ENCODE measurements at regions not wholly inside any gene's neighbourhood (a gene's known extent, or its start where the extent isn't known, plus 50 kb on each side); places are given as distances from the start of the nearest gene placed in this dataset.

DNA sequence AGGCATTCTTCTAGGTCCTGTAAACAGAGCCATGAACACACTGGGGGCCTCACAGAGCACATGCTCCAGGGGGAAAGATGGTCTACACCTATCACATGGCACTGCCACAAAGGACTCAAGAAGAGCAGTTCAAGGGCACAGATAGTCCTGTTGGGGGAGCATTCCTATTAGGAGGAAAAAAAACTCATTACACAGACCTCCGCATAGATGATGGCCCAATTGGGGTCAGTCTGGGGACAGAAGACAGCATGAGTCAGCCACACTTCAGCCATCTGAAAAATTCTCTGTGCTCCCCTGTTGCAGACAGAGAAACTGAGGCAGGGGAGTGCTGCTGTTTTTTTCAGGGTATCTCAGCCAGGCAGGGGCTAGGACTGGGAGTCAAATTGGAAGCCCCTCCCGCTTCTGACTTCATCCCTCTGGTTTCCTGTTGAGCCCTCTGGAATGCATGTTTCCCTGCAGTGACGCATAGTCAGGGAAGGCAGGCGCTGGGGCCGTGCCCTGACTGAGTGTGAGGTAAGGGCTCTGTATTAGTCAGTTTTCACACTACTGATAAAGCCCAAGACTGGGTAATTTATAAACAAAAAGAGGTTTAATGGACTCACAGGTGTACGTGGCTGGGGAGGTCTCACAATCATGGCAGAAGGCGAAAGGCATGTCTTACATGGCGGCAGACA is 67.9 kb downstream of the RHOB start:
- WGBS, 2 experiments (ENCODE audit: extremely low coverage in 1 of 2, insufficient coverage in 1 of 2, insufficient read length in 1 of 2, insufficient replicate concordance in 2 of 2, low coverage in 1 of 2, low lambda C conversion rate in 2 of 2, missing lambda C conversion rate in 1 of 2), result 82% methylated on average over 8 of the region's 8 CpGs; no CpG with 5 or more reads in 1 of the 2 experiments
- H3K4ac ChIP-seq (replicated peaks; ENCODE audit: insufficient read length, low read depth, low read length), result no peak overlapping the region
- no peak overlapping the region for H2BK15ac ChIP-seq (ENCODE audit: low read length)
- DNase-seq (ENCODE audit: low read depth in 1 of 2, low spot score in 2 of 2), result no peak
- no peak overlapping the region for H2BK120ac ChIP-seq (replicated peaks; ENCODE audit: low read depth, low read length)
- no peak overlapping the region for H3K56ac ChIP-seq (replicated peaks; ENCODE audit: insufficient read length, low read depth, low read length)
- no peak overlapping the region for H2BK20ac ChIP-seq (ENCODE audit: low read length)
- H3K79me2 ChIP-seq (ENCODE audit: control insufficient read depth in 1 of 2, insufficient read depth in 2 of 2, low read length in 2 of 2), result no peaks in the 10 kb centered on the region
- peaks cover 0 to 1% (median 0%) of the 10 kb centered on the region in 4 experiments; a peak in 1 of 7 replicates for H3K4me1 ChIP-seq (replicated peaks in 1 of 4; ENCODE audit: control insufficient read depth in 3 of 4, insufficient read depth in 4 of 4, low read length in 3 of 4)
- no peak overlapping the region for H3K4me3 ChIP-seq (ENCODE audit: extremely low read depth in 1 of 4, insufficient read depth in 2 of 4, low read depth in 3 of 4, low read length in 4 of 4)
- H2BK12ac ChIP-seq (ENCODE audit: low read depth, low read length), result no peak overlapping the region
- no peak overlapping the region for H3K14ac ChIP-seq (ENCODE audit: insufficient read length)
- H4K8ac ChIP-seq (ENCODE audit: extremely low read depth, insufficient read depth, low read length), result peak overlapping the region; percentile 80; the same call in 1 of the 2 replicates
- H2BK5ac ChIP-seq (ENCODE audit: low read depth, low read length), result no peak overlapping the region
- no peak overlapping the region for H4K91ac ChIP-seq (replicated peaks; ENCODE audit: insufficient read length, low read length)
- ChIA-PET CTCF (ENCODE audit: partially characterized antibody) (interaction anchor here (1.5 kb wide), 1 partner anchor 119 kb away, joined by 3 read pairs; no protein-coding TSS in a partner anchor), POLR2A (ENCODE audit: partially characterized antibody) (no interaction called here)
- 0 out of 2 replicates have a peak, but pooled peaks cover 2% of the 10 kb centered on the region for H3K23me2 ChIP-seq (ENCODE audit: low read depth, low read length)
- H3K9me3 ChIP-seq (ENCODE audit: insufficient read depth in 2 of 2, low read depth in 1 of 2, low read length in 1 of 2), result no peaks in the 10 kb centered on the region
- no peak overlapping the region for H3K23ac ChIP-seq (ENCODE audit: insufficient read length)
- no peaks in the 10 kb centered on the region for H3K79me1 ChIP-seq (ENCODE audit: low read depth, low read length)
- FAIRE-seq, result no peak
- no peak overlapping the region for H3K18ac ChIP-seq (ENCODE audit: extremely low read depth, low read length)
- no peak for TF ChIP-seq CEBPB (IDR thresholded peaks at IDR 0.05; ENCODE audit: low read depth, low read length)
- peak; percentile 62; the same call in 1 of the 2 replicates for TF ChIP-seq TEAD4 (IDR thresholded peaks at IDR 0.05; ENCODE audit: low read depth, low read length)
- H2AK5ac ChIP-seq (ENCODE audit: low read depth, low read length), result no peak overlapping the region
- H4K5ac ChIP-seq (ENCODE audit: insufficient read length, low read depth, low read length), result no peak overlapping the region
- no peak overlapping the region for H3K9ac ChIP-seq (replicated peaks in 1 of 4; ENCODE audit: extremely low read depth in 1 of 4, low read depth in 3 of 4, low read length in 3 of 4)
- H4K20me1 ChIP-seq (replicated peaks in 1 of 2; ENCODE audit: control insufficient read depth in 1 of 2, insufficient read depth in 2 of 2, low read length in 2 of 2), result no peaks in the 10 kb centered on the region
- no peak overlapping the region for H2AFZ ChIP-seq (ENCODE audit: low read length)
- no peaks in the 10 kb centered on the region for H3K27me3 ChIP-seq (replicated peaks in 1 of 4; ENCODE audit: control insufficient read depth in 3 of 4, extremely low read depth in 1 of 4, insufficient read depth in 3 of 4, low read length in 3 of 4)
- H3K36me3 ChIP-seq (ENCODE audit: control insufficient read depth in 2 of 4, insufficient read depth in 4 of 4, low read length in 3 of 4), result no peaks in the 10 kb centered on the region
- H3K27ac ChIP-seq (ENCODE audit: low read depth, low read length), result no peak overlapping the region
- no peak overlapping the region for H3K4me2 ChIP-seq (ENCODE audit: insufficient read depth in 1 of 2, low read depth in 2 of 2, low read length in 2 of 2)
